ENCODE measurements at regions not wholly inside any gene's neighbourhood (a gene's known extent, or its start where the extent isn't known, plus 50 kb on each side); places are given as distances from the start of the nearest gene placed in this dataset.

- no peaks in the 10 kb centered on the region for H3K27me3 Mint-ChIP-seq (ENCODE audit: insufficient read depth, low read depth, poor library complexity)
- no peak overlapping the region for H2AFZ ChIP-seq
- peaks cover 12% of the 10 kb centered on the region; the same call in 2 of the 3 replicates for H3K4me1 Mint-ChIP-seq
These were observed 759.4 kb upstream of the GBE1 start for GRCh38 chr3:82520846-82521245.

GRCh38 chr3:82509951-82510603 is 748.6 kb upstream of the GBE1 start:
- no peaks in the 10 kb centered on the region for H3K27me3 ChIP-seq (ENCODE audit: insufficient read depth)
- no peaks in the 10 kb centered on the region for H4K20me1 ChIP-seq (replicated peaks; ENCODE audit: insufficient read depth)
- no peak overlapping the region for H3K4me3 ChIP-seq
- H3K79me2 ChIP-seq (replicated peaks; ENCODE audit: insufficient read depth): no peaks in the 10 kb centered on the region
- DNase-seq (ENCODE audit: low spot score) (no peak), ATAC-seq (no peak)
- Mint-ChIP-seq H3K27me3 (ENCODE audit: insufficient read depth, low read depth, poor library complexity) (no peaks in the 10 kb centered on the region), H3K27ac (no peak overlapping the region), H3K4me3 (no peak overlapping the region), H3K9me3 (peaks cover 16% of the 10 kb centered on the region), H3K36me3 (ENCODE audit: low read depth) (peaks cover 18% of the 10 kb centered on the region; the same call in 2 of the 3 replicates), H3K4me1 (no peaks in the 10 kb centered on the region)
- peak overlapping the region; percentile 86 for H2AFZ ChIP-seq
- no peaks in the 10 kb centered on the region for H3K4me1 ChIP-seq (ENCODE audit: insufficient read depth)
- H3F3A ChIP-seq (replicated peaks; ENCODE audit: low read depth): no peaks in the 10 kb centered on the region
- H3K4me2 ChIP-seq: no peak overlapping the region
- no peaks in the 10 kb centered on the region; the same call in 1 of the 2 replicates for H3K9me2 ChIP-seq (ENCODE audit: insufficient read depth)
- H3K36me3 ChIP-seq (ENCODE audit: insufficient read depth): no peaks in the 10 kb centered on the region
- no peak overlapping the region for H3K27ac ChIP-seq (ENCODE audit: low read depth)
- no peak for TF ChIP-seq ZNF114 (CRISPR knock-in tag; IDR thresholded peaks at IDR 0.05)
- TF ChIP-seq POLR2AphosphoS5 (IDR thresholded peaks at IDR 0.05; ENCODE audit: low read depth): no peak
- no peak for TF ChIP-seq ETS1 (IDR thresholded peaks at IDR 0.05)
- TF ChIP-seq STAT1 (IDR thresholded peaks at IDR 0.05; ENCODE audit: unreplicated experiment): no peak
- TF ChIP-seq EZH2phosphoT487 (IDR thresholded peaks at IDR 0.05; ENCODE audit: unreplicated experiment): no peak
- TF ChIP-seq REST (IDR thresholded peaks at IDR 0.05; ENCODE audit: unreplicated experiment): no peak
- TF ChIP-seq ZNF331 (CRISPR knock-in tag; IDR thresholded peaks at IDR 0.05; ENCODE audit: low read depth): no peak

More at GRCh38 chr3:82520846-82521245, 759.4 kb upstream of the GBE1 start:
- H3K4me3 ChIP-seq: no peak overlapping the region
- Mint-ChIP-seq H3K9me3 (peaks cover 3% of the 10 kb centered on the region; the same call in 2 of the 3 replicates), H3K27ac (no peak overlapping the region), H3K4me3 (no peak overlapping the region), H3K36me3 (ENCODE audit: low read depth) (no peaks in the 10 kb centered on the region)
- no peaks in the 10 kb centered on the region for H4K20me1 ChIP-seq (replicated peaks; ENCODE audit: insufficient read depth)
- no peak for TF ChIP-seq REST (IDR thresholded peaks at IDR 0.05; ENCODE audit: unreplicated experiment)
- H3K79me2 ChIP-seq (replicated peaks; ENCODE audit: insufficient read depth): no peaks in the 10 kb centered on the region
- H3F3A ChIP-seq (replicated peaks; ENCODE audit: low read depth): no peaks in the 10 kb centered on the region
- DNase-seq (ENCODE audit: low spot score) (no peak), ATAC-seq (no peak)
- H3K27me3 ChIP-seq (ENCODE audit: insufficient read depth): no peaks in the 10 kb centered on the region
- no peaks in the 10 kb centered on the region for H3K36me3 ChIP-seq (ENCODE audit: insufficient read depth)
- no peak overlapping the region for H3K27ac ChIP-seq (ENCODE audit: low read depth)
- peaks cover 20% of the 10 kb centered on the region for H3K9me2 ChIP-seq (ENCODE audit: insufficient read depth)
- H3K4me2 ChIP-seq: no peak overlapping the region
- H3K4me1 ChIP-seq (ENCODE audit: insufficient read depth): peaks cover 6% of the 10 kb centered on the region
